ENCODE measurements at regions not wholly inside any gene's neighbourhood (a gene's known extent, or its start where the extent isn't known, plus 50 kb on each side); places are given as distances from the start of the nearest gene placed in this dataset.

DNA sequence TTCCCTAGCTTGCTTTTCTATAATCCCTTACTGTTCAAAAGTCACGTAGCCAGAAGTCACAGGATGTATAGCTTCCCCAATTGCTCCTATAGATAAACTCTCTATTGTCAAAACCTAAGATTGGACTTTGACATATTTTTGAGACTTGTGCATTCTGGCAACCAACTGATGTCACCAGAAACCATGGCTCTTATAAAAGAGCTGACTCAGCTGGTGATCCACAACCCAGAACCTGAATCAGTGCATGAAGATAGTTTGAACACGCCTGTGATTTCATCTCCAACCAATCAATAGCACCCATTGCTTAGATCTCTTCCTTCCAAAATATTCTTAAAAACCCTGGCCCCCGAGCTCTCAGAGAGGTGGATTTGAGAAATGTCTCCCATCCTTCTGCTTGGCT lies 639.9 kb upstream of the PIK3C3 start:
- WGBS, 2 experiments (ENCODE audit: extremely low coverage in 1 of 2, insufficient coverage in 1 of 2, insufficient read length in 1 of 2, insufficient replicate concordance in 2 of 2, low coverage in 1 of 2, low lambda C conversion rate in 2 of 2, missing lambda C conversion rate in 1 of 2), result 90% methylated on average over 3 of the region's 3 CpGs; no CpG with 5 or more reads in 1 of the 2 experiments
- CTCF ChIA-PET (ENCODE audit: partially characterized antibody), result no interaction called here

More for the DNA sequence above, 639.9 kb upstream of the PIK3C3 start:
- Histone ChIP-seq H3K4me3 (ENCODE audit: extremely low read depth in 1 of 4, insufficient read depth in 2 of 4, low read depth in 3 of 4, low read length in 4 of 4) (no peak overlapping the region), H3K56ac (replicated peaks; ENCODE audit: insufficient read length, low read depth, low read length) (no peak overlapping the region), H2BK20ac (ENCODE audit: low read length) (no peak overlapping the region; the same call in 1 of the 2 replicates), H2BK5ac (ENCODE audit: low read depth, low read length) (no peak overlapping the region), H3K4ac (replicated peaks; ENCODE audit: insufficient read length, low read depth, low read length) (no peak overlapping the region), H3K9ac (replicated peaks in 1 of 4; ENCODE audit: extremely low read depth in 1 of 4, low read depth in 3 of 4, low read length in 3 of 4) (no peak overlapping the region), H2AK5ac (ENCODE audit: low read depth, low read length) (no peak overlapping the region), H2BK120ac (replicated peaks; ENCODE audit: low read depth, low read length) (no peak overlapping the region), H3K18ac (ENCODE audit: extremely low read depth, low read length) (no peak overlapping the region; the same call in 1 of the 2 replicates), H4K8ac (ENCODE audit: extremely low read depth, insufficient read depth, low read length) (no peak overlapping the region), H3K27ac (ENCODE audit: low read depth, low read length) (no peak overlapping the region), H2AFZ (ENCODE audit: low read length) (no peak overlapping the region), H2BK15ac (ENCODE audit: low read length) (no peak overlapping the region), H3K4me2 (ENCODE audit: insufficient read depth in 1 of 2, low read depth in 2 of 2, low read length in 2 of 2) (no peak overlapping the region), H3K14ac (ENCODE audit: insufficient read length) (no peak overlapping the region), H4K5ac (ENCODE audit: insufficient read length, low read depth, low read length) (no peak overlapping the region), H3K9me3 (ENCODE audit: insufficient read depth in 2 of 2, low read depth in 1 of 2, low read length in 1 of 2) (peaks cover 10 to 11% of the 10 kb centered on the region in 2 experiments; a peak in 3 of 4 replicates), H3K27me3 (replicated peaks in 1 of 4; ENCODE audit: control insufficient read depth in 3 of 4, extremely low read depth in 1 of 4, insufficient read depth in 3 of 4, low read length in 3 of 4) (no peaks in the 10 kb centered on the region), H3K23ac (ENCODE audit: insufficient read length) (no peak overlapping the region), H2BK12ac (ENCODE audit: low read depth, low read length) (no peak overlapping the region), H4K20me1 (replicated peaks in 1 of 2; ENCODE audit: control insufficient read depth in 1 of 2, insufficient read depth in 2 of 2, low read length in 2 of 2) (no peaks in the 10 kb centered on the region), H4K91ac (replicated peaks; ENCODE audit: insufficient read length, low read length) (no peak overlapping the region), H3K4me1 (replicated peaks in 1 of 4; ENCODE audit: control insufficient read depth in 3 of 4, insufficient read depth in 4 of 4, low read length in 3 of 4) (peaks cover 0 to 15% (median under 1%) of the 10 kb centered on the region in 4 experiments; a peak in 4 of 7 replicates), H3K36me3 (ENCODE audit: control insufficient read depth in 2 of 4, insufficient read depth in 4 of 4, low read length in 3 of 4) (peaks cover 0 to 12% (median 4%) of the 10 kb centered on the region in 4 experiments; a peak in 2 of 8 replicates), H3K23me2 (ENCODE audit: low read depth, low read length) (no peaks in the 10 kb centered on the region), H3K79me1 (ENCODE audit: low read depth, low read length) (no peaks in the 10 kb centered on the region), H3K79me2 (ENCODE audit: control insufficient read depth in 1 of 2, insufficient read depth in 2 of 2, low read length in 2 of 2) (no peaks in the 10 kb centered on the region)
- POLR2A ChIA-PET (ENCODE audit: partially characterized antibody), result no interaction called here
- FAIRE-seq, result no peak
- no peak for TF ChIP-seq CEBPB (IDR thresholded peaks at IDR 0.05; ENCODE audit: low read depth, low read length)
- no peak for TF ChIP-seq CHD1 (IDR thresholded peaks at IDR 0.05; ENCODE audit: low read depth, low read length)
- no peak for TF ChIP-seq MAFK (IDR thresholded peaks at IDR 0.05; ENCODE audit: low read depth, low read length)
- no peak for TF ChIP-seq HDAC2 (IDR thresholded peaks at IDR 0.05; ENCODE audit: borderline replicate concordance in 1 of 2, low read depth in 2 of 2, low read length in 2 of 2)
- TF ChIP-seq POU5F1 (IDR thresholded peaks at IDR 0.05; ENCODE audit: low read depth, low read length), result no peak
- TF ChIP-seq NRF1 (IDR thresholded peaks at IDR 0.05; ENCODE audit: low read depth, low read length), result no peak
- TF ChIP-seq CBX5 (IDR thresholded peaks at IDR 0.05; ENCODE audit: low read depth, low read length), result no peak
- no peak for TF ChIP-seq ZNF274 (IDR thresholded peaks at IDR 0.05; ENCODE audit: borderline replicate concordance, extremely low read depth, low read length)
- DNase-seq (ENCODE audit: low read depth in 1 of 2, low spot score in 2 of 2), result no peak

All from H1 (cell line).